ENCODE measurements at regions not wholly inside any gene's neighbourhood (a gene's known extent, or its start where the extent isn't known, plus 50 kb on each side); places are given as distances from the start of the nearest gene placed in this dataset.

DNA sequence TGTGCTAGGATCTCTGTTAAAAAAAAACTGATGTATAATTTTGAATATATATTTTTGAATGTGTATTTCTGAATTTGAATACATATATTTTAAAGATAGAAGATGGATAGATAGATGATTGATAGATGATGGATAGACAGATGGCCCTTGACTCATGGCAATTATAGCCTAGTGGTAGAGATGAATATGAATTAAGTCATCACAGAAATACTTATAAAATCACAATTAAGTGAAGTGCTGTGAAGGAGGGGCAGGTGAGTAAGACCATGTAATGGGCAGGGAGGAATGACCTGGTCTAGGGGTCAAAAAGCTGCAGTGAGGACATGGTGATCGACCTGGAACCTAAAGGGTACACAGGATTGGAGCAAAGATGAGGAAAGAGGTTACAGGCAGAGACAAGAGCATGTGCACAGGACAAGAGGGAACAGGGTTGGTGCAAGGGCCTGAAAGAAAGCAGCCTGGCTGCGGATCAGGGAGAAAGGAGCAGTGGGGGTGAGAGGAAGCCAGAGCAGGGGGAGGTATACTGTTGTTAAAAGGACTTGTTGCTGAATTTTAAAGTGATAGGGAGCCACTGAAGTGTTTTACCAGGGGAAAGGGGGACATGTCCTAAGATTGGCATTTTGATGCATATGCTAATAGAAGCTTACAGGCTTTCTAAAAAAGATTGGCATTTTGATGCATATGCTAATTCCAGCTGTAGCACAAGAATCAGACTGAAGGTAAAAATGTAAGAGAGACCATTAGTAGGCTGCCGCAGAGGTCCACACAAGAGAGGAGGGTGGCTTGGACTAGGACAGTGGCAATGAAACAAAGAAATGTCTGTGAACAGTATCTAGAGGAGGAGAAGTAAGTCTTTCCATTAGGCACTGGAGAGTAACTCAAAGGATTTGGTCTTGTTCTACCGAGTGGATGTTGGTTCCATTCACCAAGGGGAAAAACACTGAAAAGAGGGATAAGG is 527.8 kb downstream of the AGTPBP1 start:
- no peak for TF ChIP-seq ZBTB7A (IDR thresholded peaks at IDR 0.05; ENCODE audit: low read depth)
- no peak for TF ChIP-seq TAF1 (IDR thresholded peaks at IDR 0.05; ENCODE audit: low read depth)
- no peak for TF ChIP-seq EP300 (IDR thresholded peaks at IDR 0.05; ENCODE audit: borderline replicate concordance)
- no peak for TF ChIP-seq CEBPB (IDR thresholded peaks at IDR 0.05)
- TF ChIP-seq, protein P1, sequence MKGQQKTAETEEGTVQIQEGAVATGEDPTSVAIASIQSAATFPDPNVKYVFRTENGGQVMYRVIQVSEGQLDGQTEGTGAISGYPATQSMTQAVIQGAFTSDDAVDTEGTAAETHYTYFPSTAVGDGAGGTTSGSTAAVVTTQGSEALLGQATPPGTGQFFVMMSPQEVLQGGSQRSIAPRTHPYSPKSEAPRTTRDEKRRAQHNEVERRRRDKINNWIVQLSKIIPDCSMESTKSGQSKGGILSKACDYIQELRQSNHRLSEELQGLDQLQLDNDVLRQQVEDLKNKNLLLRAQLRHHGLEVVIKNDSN (IDR thresholded peaks at IDR 0.05) = no peak

DNA sequence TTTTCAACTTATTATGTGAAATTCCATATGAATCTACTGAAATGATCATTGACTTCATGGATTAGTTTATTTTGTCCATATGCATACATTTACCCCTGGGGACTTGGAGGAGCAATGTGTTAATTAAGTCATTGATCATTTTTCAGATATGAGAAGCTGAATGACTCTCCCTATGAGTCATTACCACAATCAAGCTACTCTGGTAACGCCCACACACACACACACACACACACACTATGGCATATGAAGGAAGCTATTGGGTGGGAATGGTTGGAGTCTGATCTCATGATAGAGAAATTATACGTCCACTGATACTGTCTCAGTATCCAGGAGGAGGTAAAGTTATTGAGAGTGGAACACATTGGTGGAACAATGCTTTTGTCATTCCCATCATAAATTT is 528.9 kb downstream of the AGTPBP1 start:
- TF ChIP-seq RAD21 (IDR thresholded peaks at IDR 0.05; ENCODE audit: low read depth) (no peak), TCF12 (IDR thresholded peaks at IDR 0.05; ENCODE audit: low read depth) (no peak), EP300 (IDR thresholded peaks at IDR 0.05; ENCODE audit: borderline replicate concordance) (no peak), NFIC (IDR thresholded peaks at IDR 0.05) (no peak), TEAD4 (IDR thresholded peaks at IDR 0.05) (no peak), ZBTB7A (IDR thresholded peaks at IDR 0.05; ENCODE audit: low read depth) (no peak), TAF1 (IDR thresholded peaks at IDR 0.05; ENCODE audit: low read depth) (no peak), CEBPB (IDR thresholded peaks at IDR 0.05) (no peak), FOXM1 (IDR thresholded peaks at IDR 0.05; ENCODE audit: borderline replicate concordance, low read depth) (no peak), CREB1 (IDR thresholded peaks at IDR 0.05; ENCODE audit: low read depth) (no peak), EGR1 (IDR thresholded peaks at IDR 0.05) (no peak), YY1 (IDR thresholded peaks at IDR 0.05; ENCODE audit: low read depth) (no peak)
- TF ChIP-seq, protein P2, sequence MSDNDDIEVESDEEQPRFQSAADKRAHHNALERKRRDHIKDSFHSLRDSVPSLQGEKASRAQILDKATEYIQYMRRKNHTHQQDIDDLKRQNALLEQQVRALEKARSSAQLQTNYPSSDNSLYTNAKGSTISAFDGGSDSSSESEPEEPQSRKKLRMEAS (IDR thresholded peaks at IDR 0.05) = no peak
- TF ChIP-seq, protein P1 (IDR thresholded peaks at IDR 0.05) = no peak
- TF ChIP-seq, protein P3, sequence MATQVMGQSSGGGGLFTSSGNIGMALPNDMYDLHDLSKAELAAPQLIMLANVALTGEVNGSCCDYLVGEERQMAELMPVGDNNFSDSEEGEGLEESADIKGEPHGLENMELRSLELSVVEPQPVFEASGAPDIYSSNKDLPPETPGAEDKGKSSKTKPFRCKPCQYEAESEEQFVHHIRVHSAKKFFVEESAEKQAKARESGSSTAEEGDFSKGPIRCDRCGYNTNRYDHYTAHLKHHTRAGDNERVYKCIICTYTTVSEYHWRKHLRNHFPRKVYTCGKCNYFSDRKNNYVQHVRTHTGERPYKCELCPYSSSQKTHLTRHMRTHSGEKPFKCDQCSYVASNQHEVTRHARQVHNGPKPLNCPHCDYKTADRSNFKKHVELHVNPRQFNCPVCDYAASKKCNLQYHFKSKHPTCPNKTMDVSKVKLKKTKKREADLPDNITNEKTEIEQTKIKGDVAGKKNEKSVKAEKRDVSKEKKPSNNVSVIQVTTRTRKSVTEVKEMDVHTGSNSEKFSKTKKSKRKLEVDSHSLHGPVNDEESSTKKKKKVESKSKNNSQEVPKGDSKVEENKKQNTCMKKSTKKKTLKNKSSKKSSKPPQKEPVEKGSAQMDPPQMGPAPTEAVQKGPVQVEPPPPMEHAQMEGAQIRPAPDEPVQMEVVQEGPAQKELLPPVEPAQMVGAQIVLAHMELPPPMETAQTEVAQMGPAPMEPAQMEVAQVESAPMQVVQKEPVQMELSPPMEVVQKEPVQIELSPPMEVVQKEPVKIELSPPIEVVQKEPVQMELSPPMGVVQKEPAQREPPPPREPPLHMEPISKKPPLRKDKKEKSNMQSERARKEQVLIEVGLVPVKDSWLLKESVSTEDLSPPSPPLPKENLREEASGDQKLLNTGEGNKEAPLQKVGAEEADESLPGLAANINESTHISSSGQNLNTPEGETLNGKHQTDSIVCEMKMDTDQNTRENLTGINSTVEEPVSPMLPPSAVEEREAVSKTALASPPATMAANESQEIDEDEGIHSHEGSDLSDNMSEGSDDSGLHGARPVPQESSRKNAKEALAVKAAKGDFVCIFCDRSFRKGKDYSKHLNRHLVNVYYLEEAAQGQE (IDR thresholded peaks at IDR 0.05; ENCODE audit: low read depth) = no peak

DNA sequence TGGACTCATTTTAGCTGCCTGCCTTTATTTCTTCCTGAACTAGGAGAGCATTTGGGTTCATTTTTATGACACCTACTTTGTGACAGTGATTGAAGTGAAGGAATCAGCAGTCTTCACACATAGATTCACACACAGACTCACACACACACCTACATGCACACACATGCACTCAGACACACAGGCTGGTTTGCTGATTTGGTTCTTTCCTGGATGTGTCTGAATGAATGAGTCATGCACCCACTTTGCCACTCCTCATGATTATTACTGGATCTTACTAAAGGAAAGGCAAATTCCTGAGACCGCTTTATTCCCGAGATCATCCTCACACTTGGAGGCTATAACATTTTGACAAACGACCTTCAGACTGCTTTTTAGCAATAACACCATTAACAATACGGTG is 529.5 kb downstream of the AGTPBP1 start:
- TF ChIP-seq YY1 (IDR thresholded peaks at IDR 0.05; ENCODE audit: low read depth) (no peak), TAF1 (IDR thresholded peaks at IDR 0.05; ENCODE audit: low read depth) (no peak), CEBPB (IDR thresholded peaks at IDR 0.05) (no peak), FOXM1 (IDR thresholded peaks at IDR 0.05; ENCODE audit: borderline replicate concordance, low read depth) (no peak)
- TF ChIP-seq, protein P3 (IDR thresholded peaks at IDR 0.05; ENCODE audit: low read depth) = no peak

DNA sequence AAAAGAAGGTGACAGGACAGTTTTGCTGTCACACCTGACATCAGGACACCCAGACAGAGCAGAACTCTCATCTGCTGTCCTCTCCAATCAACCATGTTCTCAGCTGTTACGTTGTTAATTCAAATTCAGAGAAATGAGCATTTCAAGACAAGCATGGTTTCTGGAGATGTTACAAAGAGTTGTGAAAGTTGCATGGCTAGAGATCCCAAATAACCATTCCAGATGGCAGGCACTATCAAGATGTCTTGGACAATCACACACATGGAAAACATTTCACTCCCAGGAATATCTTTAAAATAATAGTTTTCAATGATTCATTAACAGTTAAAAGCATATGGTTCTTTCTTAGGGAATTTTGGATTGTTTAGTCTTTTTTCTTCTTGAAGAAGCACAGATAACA is 533.1 kb downstream of the AGTPBP1 start:
- no peak for TF ChIP-seq FOXM1 (IDR thresholded peaks at IDR 0.05; ENCODE audit: borderline replicate concordance, low read depth)
- TF ChIP-seq CREB1 (IDR thresholded peaks at IDR 0.05; ENCODE audit: low read depth) = no peak
- TF ChIP-seq, protein P2 (IDR thresholded peaks at IDR 0.05) = no peak
- TF ChIP-seq YY1 (IDR thresholded peaks at IDR 0.05; ENCODE audit: low read depth) = no peak
- no peak for TF ChIP-seq RAD21 (IDR thresholded peaks at IDR 0.05; ENCODE audit: low read depth)
- TF ChIP-seq, protein P1 (IDR thresholded peaks at IDR 0.05) = no peak
- TF ChIP-seq, protein P3 (IDR thresholded peaks at IDR 0.05; ENCODE audit: low read depth) = no peak
- no peak for TF ChIP-seq TAF1 (IDR thresholded peaks at IDR 0.05; ENCODE audit: low read depth)
- no peak for TF ChIP-seq ZBTB7A (IDR thresholded peaks at IDR 0.05; ENCODE audit: low read depth)
- TF ChIP-seq TEAD4 (IDR thresholded peaks at IDR 0.05) = no peak
- TF ChIP-seq EP300 (IDR thresholded peaks at IDR 0.05; ENCODE audit: borderline replicate concordance) = no peak
- TF ChIP-seq NFIC (IDR thresholded peaks at IDR 0.05) = no peak
- TF ChIP-seq CEBPB (IDR thresholded peaks at IDR 0.05) = no peak

Data from Ishikawa (cell line).